Motor neuron (in vitro differentiated cells): ENCODE measurements at regions not wholly inside any gene's neighbourhood (a gene's known extent, or its start where the extent isn't known, plus 50 kb on each side); places are given as distances from the start of the nearest gene placed in this dataset.
A peak's percentile ranks its signal among the peaks of the same experiment; 100 is the strongest.

Experiments used
- ATAC-seq, 8 experiments: fragments of 200-7000 bp; cut with Tn5 transposase; replicated peaks in 6 of 8; 2 replicates each; pipeline ENCODE4 v1.8.0; 2021; ENCODE audit warnings: mild to moderate bottlenecking in 8 of 8, moderate library complexity in 8 of 8
- H3K27ac ChIP-seq, 2 donors: fragments of 250-450 bp; sonication (Bioruptor Pico); 2 replicates each; pipeline ENCODE4 v1.9.0; 2021; ENCODE audit warnings: antibody characterized with exemption in 2 of 2, mild to moderate bottlenecking in 2 of 2, moderate library complexity in 1 of 2
- H3K4me1 ChIP-seq, 2 donors: fragments of 250-450 bp; sonication (Bioruptor Pico); replicated peaks in 1 of 2; 2 replicates each; pipeline ENCODE4 v1.6.1; 2021; ENCODE audit warnings: antibody characterized with exemption in 2 of 2, mild to moderate bottlenecking in 2 of 2, moderate library complexity in 1 of 2
- H3K4me3 ChIP-seq, 5 donors: fragments of 250-450 bp; sonication (Bioruptor Pico); 2 replicates each; pipeline ENCODE4 v1.9.0; 2021; ENCODE audit warnings: antibody characterized with exemption in 5 of 5, mild to moderate bottlenecking in 5 of 5, moderate library complexity in 4 of 5
- WGBS, 10 experiments: fragments of 450-650 bp; shearing (Covaris generic); methylation state at CpG; one replicate each; pipeline ENCODE4 v1.0.0; 2022; 5-methylcytosine and 5-hydroxymethylcytosine counted together
- in situ Hi-C, 9 experiments: fragments of 400-800 bp; cut with MboI; loops; one replicate each; pipeline ENCODE4 v1.15.0; 2021; ENCODE audit warnings: low sequenced_read_pairs in 9 of 9, low pct_unique_long_range_greater_than_20kb in 2 of 9; ENCODE audit not compliant: unreplicated experiment in 9 of 9

- 33 to 68% (median 53%) methylated on average over 1 to 4 of the region's 6 CpGs; no CpG with 5 or more reads in 7 of the 10 experiments for WGBS, 10 experiments
- in situ Hi-C loops, result no loop called here
- Histone ChIP-seq H3K4me1 (peaks cover 24 to 32% of the 10 kb centered on the region in 2 donors), H3K4me3 (no peak overlapping the region), H3K27ac (no peak overlapping the region)
- ATAC-seq, result no peak
Measured at GRCh38 chr10:78476844-78477243, 443.2 kb downstream of the RPS24 start.

DNA sequence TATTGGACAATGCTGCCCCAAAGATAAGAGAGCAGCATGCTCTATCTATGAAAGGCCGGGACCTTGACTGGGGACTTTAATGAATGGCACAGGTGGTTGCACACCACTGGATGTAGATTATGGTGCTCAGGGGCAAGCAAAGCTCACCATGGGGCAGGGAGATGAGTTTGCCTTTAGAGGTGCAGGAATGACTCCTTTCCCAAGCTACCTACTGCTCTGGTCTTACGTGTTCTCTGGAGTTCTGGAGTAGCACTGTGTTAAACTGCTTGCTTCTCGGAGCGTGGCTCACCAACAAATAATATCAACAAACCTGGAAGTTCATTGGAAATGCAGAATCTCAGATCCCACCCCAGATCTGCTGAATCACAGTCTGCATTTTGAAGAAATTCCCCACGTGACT is 445.3 kb downstream of the RPS24 start:
- Histone ChIP-seq H3K4me1 (peaks cover 7 to 15% of the 10 kb centered on the region in 2 donors), H3K27ac (no peak overlapping the region), H3K4me3 (no peak overlapping the region)
- WGBS, 10 experiments, result 50 to 100% (median 81%) methylated on average over 1 to 4 of the region's 5 CpGs; no CpG with 5 or more reads in 1 of the 10 experiments
- no peak for ATAC-seq
- in situ Hi-C loops, result no loop called here

- peaks cover 7 to 15% of the 10 kb centered on the region in 2 donors for H3K4me1 ChIP-seq
- 40 to 100% (median 98%) methylated on average over 1 to 3 of the region's 3 CpGs; no CpG with 5 or more reads in 4 of the 10 experiments for WGBS, 10 experiments
- in situ Hi-C loops, result no loop called here
- H3K27ac ChIP-seq, result no peak overlapping the region
- ATAC-seq, result no peak
- no peak overlapping the region for H3K4me3 ChIP-seq
Measured at GRCh38 chr10:78479467-78479866, 445.8 kb downstream of the RPS24 start.

- Histone ChIP-seq H3K4me1 (no peaks in the 10 kb centered on the region), H3K4me3 (no peak overlapping the region), H3K27ac (no peak overlapping the region)
- in situ Hi-C loops, result no loop called here
- WGBS, 10 experiments, result 44 to 100% (median 95%) methylated on average over 2 to 3 of the region's 3 CpGs
- ATAC-seq, result no peak
Measured at GRCh38 chr10:78481842-78482241, 448.2 kb downstream of the RPS24 start.

- no peak for ATAC-seq
- H3K27ac ChIP-seq, result no peak overlapping the region
- no peaks in the 10 kb centered on the region for H3K4me1 ChIP-seq
- 0 to 100% (median 56%) methylated on average over 1 to 2 of the region's 3 CpGs; no CpG with 5 or more reads in 2 of the 10 experiments for WGBS, 10 experiments
- in situ Hi-C loops, result no loop called here
- H3K4me3 ChIP-seq, result no peak overlapping the region
Measured at GRCh38 chr10:78483641-78484040, 450.0 kb downstream of the RPS24 start.

- H3K4me3 ChIP-seq, result no peak overlapping the region
- 0 to 88% (median 60%) methylated on average over 1 of the region's 1 CpG; no CpG with 5 or more reads in 5 of the 10 experiments for WGBS, 10 experiments
Measured at GRCh38 chr10:78489034-78489433, 455.4 kb downstream of the RPS24 start.

DNA sequence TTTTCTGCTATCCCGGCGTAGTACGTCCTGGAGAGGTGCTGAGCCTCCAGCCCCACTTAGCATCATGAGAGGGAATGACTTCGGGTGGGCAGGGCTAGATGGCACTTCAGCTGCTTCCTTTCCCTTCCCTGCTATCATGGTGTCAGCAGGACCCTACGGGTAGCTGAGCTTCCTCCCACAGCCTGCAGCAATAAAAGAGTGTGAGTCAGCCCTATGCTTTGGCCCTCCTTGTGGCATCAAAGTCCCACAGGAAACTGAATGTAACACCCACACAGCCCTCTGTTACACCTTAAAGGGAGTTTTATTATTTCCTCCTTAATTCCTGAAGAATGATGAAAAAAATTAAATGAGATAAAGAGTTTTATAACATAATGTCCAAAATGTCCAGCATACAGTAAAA is 458.1 kb downstream of the RPS24 start:
- no peak overlapping the region for H3K27ac ChIP-seq
- WGBS, 10 experiments, result 33 to 100% (median 67%) methylated on average over 1 of the region's 5 CpGs; no CpG with 5 or more reads in 5 of the 10 experiments
- in situ Hi-C loops, result no loop called here
- peak in 1 of 8 experiments; percentile 28 for ATAC-seq
- no peak overlapping the region for H3K4me3 ChIP-seq
- no peaks in the 10 kb centered on the region for H3K4me1 ChIP-seq

More at GRCh38 chr10:78489034-78489433, 455.4 kb downstream of the RPS24 start:
- H3K27ac ChIP-seq, result no peak overlapping the region
- ATAC-seq, result no peak
- no peaks in the 10 kb centered on the region for H3K4me1 ChIP-seq
- in situ Hi-C loops, result no loop called here

GRCh38 chr10:78492424-78492823 is 458.8 kb downstream of the RPS24 start:
- Histone ChIP-seq H3K4me3 (no peak overlapping the region), H3K27ac (no peak overlapping the region), H3K4me1 (no peaks in the 10 kb centered on the region)
- in situ Hi-C loops, result no loop called here
- no peak for ATAC-seq

- ATAC-seq, result no peak
- Histone ChIP-seq H3K4me3 (no peak overlapping the region), H3K4me1 (no peaks in the 10 kb centered on the region), H3K27ac (no peak overlapping the region)
- in situ Hi-C loops, result no loop called here
Measured at GRCh38 chr10:78494179-78494578, 460.5 kb downstream of the RPS24 start.

- 30 to 88% (median 60%) methylated on average over 1 to 4 of the region's 6 CpGs; no CpG with 5 or more reads in 3 of the 10 experiments for WGBS, 10 experiments
- in situ Hi-C loops, result no loop called here
- ATAC-seq, result peak in 7 of 8 experiments; percentile 14 to 98 (median 93)
Measured at GRCh38 chr10:78502210-78502936, 468.7 kb downstream of the RPS24 start.

GRCh38 chr10:78504181-78504580 is 470.5 kb downstream of the RPS24 start:
- H3K4me1 ChIP-seq, result peaks cover 6 to 12% of the 10 kb centered on the region in 2 donors
- 60 to 86% (median 78%) methylated on average over 1 to 2 of the region's 3 CpGs; no CpG with 5 or more reads in 5 of the 10 experiments for WGBS, 10 experiments
- in situ Hi-C loops, result no loop called here

More at GRCh38 chr10:78502210-78502936, 468.7 kb downstream of the RPS24 start:
- peak overlapping the region in 1 of 2 donors; percentile 46 for H3K27ac ChIP-seq
- H3K4me1 ChIP-seq, result peaks cover 6% of the 10 kb centered on the region in 2 donors
- no peak overlapping the region for H3K4me3 ChIP-seq

DNA sequence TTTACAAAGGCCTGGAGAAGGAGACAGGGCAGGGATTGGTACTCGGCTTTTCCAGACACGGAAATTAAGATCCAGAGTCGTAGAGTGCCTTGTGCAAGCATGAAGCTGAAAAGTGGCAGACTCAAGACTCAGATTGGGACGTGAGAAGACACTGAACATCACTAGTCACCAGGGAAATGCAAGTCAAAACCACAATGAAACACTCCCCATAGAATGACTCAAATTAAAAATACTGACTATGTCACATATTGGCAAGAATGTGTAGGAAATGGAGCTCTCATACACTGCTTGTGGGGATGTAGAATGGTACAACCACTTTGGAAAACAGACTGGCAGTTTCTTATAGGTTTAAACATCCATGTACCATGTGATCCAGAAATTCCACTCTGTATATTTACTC is 472.0 kb downstream of the RPS24 start:
- H3K27ac ChIP-seq, result no peak overlapping the region
- peaks cover 12 to 16% of the 10 kb centered on the region in 2 donors for H3K4me1 ChIP-seq
- in situ Hi-C loops, result no loop called here
- H3K4me3 ChIP-seq, result no peak overlapping the region
- ATAC-seq, result no peak
- WGBS, 10 experiments, result 68 to 91% (median 80%) methylated on average over 1 to 4 of the region's 4 CpGs; no CpG with 5 or more reads in 3 of the 10 experiments

More at GRCh38 chr10:78504181-78504580, 470.5 kb downstream of the RPS24 start:
- H3K27ac ChIP-seq, result no peak overlapping the region
- ATAC-seq, result no peak
- H3K4me3 ChIP-seq, result no peak overlapping the region

- 100% methylated on average over 1 to 2 of the region's 2 CpGs; no CpG with 5 or more reads in 7 of the 10 experiments for WGBS, 10 experiments
- no peak for ATAC-seq
- in situ Hi-C loops, result no loop called here
Measured at GRCh38 chr10:78506614-78507013, 473.0 kb downstream of the RPS24 start.

More at GRCh38 chr10:78506614-78507013, 473.0 kb downstream of the RPS24 start:
- H3K4me3 ChIP-seq, result no peak overlapping the region
- H3K4me1 ChIP-seq, result peaks cover 15 to 16% of the 10 kb centered on the region in 2 donors
- H3K27ac ChIP-seq, result no peak overlapping the region
